ENCODE measurements at regions not wholly inside any gene's neighbourhood (a gene's known extent, or its start where the extent isn't known, plus 50 kb on each side); places are given as distances from the start of the nearest gene placed in this dataset.
A peak's percentile ranks its signal among the peaks of the same experiment; 100 is the strongest.

GRCh38 chr7:85489498-85489897 is 302.6 kb upstream of the SEMA3D start:
- no peaks in the 10 kb centered on the region for H3K4me1 Mint-ChIP-seq
- no peak overlapping the region for H3K27ac Mint-ChIP-seq

GRCh38 chr7:85488406-85488805 is 301.6 kb upstream of the SEMA3D start:
- Mint-ChIP-seq H3K9me3 (no peaks in the 10 kb centered on the region), H3K4me3 (no peak overlapping the region), H3K27me3 (no peaks in the 10 kb centered on the region), H3K36me3 (no peaks in the 10 kb centered on the region), H3K27ac (no peak overlapping the region), H3K4me1 (no peaks in the 10 kb centered on the region)
- ATAC-seq: no peak

More at GRCh38 chr7:85489498-85489897, 302.6 kb upstream of the SEMA3D start:
- Mint-ChIP-seq H3K27me3 (no peaks in the 10 kb centered on the region), H3K36me3 (no peaks in the 10 kb centered on the region), H3K9me3 (no peaks in the 10 kb centered on the region), H3K4me3 (no peak overlapping the region)
- no peak for ATAC-seq

- H3K4me1 Mint-ChIP-seq: no peaks in the 10 kb centered on the region
- no peaks in the 10 kb centered on the region for H3K27me3 Mint-ChIP-seq
- H3K9me3 Mint-ChIP-seq: no peaks in the 10 kb centered on the region
- no peak for ATAC-seq
- H3K27ac Mint-ChIP-seq: no peak overlapping the region
- no peak overlapping the region for H3K4me3 Mint-ChIP-seq
- H3K36me3 Mint-ChIP-seq: no peaks in the 10 kb centered on the region
Observed at GRCh38 chr7:85483177-85483576, 296.3 kb upstream of the SEMA3D start.

GRCh38 chr7:85480666-85481065 is 293.8 kb upstream of the SEMA3D start:
- ATAC-seq: no peak
- Mint-ChIP-seq H3K4me1 (no peaks in the 10 kb centered on the region), H3K36me3 (no peaks in the 10 kb centered on the region), H3K27ac (no peak overlapping the region), H3K27me3 (no peaks in the 10 kb centered on the region), H3K4me3 (no peak overlapping the region), H3K9me3 (no peaks in the 10 kb centered on the region)

- H3K27me3 Mint-ChIP-seq: no peaks in the 10 kb centered on the region
- no peaks in the 10 kb centered on the region for H3K36me3 Mint-ChIP-seq
- H3K27ac Mint-ChIP-seq: no peak overlapping the region
- no peaks in the 10 kb centered on the region for H3K4me1 Mint-ChIP-seq
- no peak for ATAC-seq
- H3K4me3 Mint-ChIP-seq: no peak overlapping the region
- no peaks in the 10 kb centered on the region for H3K9me3 Mint-ChIP-seq
Observed at GRCh38 chr7:85479918-85480643, 293.2 kb upstream of the SEMA3D start.

- Mint-ChIP-seq H3K36me3 (no peaks in the 10 kb centered on the region), H3K9me3 (no peaks in the 10 kb centered on the region), H3K4me1 (no peaks in the 10 kb centered on the region), H3K27ac (no peak overlapping the region), H3K4me3 (no peak overlapping the region), H3K27me3 (no peaks in the 10 kb centered on the region)
- ATAC-seq: no peak
Observed at GRCh38 chr7:85478530-85478929, 291.7 kb upstream of the SEMA3D start.

GRCh38 chr7:85475476-85475875 is 288.6 kb upstream of the SEMA3D start:
- ATAC-seq: no peak
- Mint-ChIP-seq H3K27ac (no peak overlapping the region), H3K9me3 (no peaks in the 10 kb centered on the region), H3K27me3 (no peaks in the 10 kb centered on the region), H3K4me3 (no peak overlapping the region), H3K4me1 (peaks cover 6% of the 10 kb centered on the region), H3K36me3 (no peaks in the 10 kb centered on the region)

GRCh38 chr7:85475071-85475470 is 288.2 kb upstream of the SEMA3D start:
- no peak overlapping the region for H3K27ac Mint-ChIP-seq
- no peak for ATAC-seq
- peaks cover 6% of the 10 kb centered on the region for H3K4me1 Mint-ChIP-seq
- H3K4me3 Mint-ChIP-seq: no peak overlapping the region
- no peaks in the 10 kb centered on the region for H3K36me3 Mint-ChIP-seq
- no peaks in the 10 kb centered on the region for H3K27me3 Mint-ChIP-seq
- no peaks in the 10 kb centered on the region for H3K9me3 Mint-ChIP-seq

- no peak for ATAC-seq
- Mint-ChIP-seq H3K36me3 (no peaks in the 10 kb centered on the region), H3K4me3 (no peak overlapping the region), H3K9me3 (no peaks in the 10 kb centered on the region), H3K27ac (no peak overlapping the region), H3K4me1 (peaks cover 6% of the 10 kb centered on the region), H3K27me3 (no peaks in the 10 kb centered on the region)
Observed at GRCh38 chr7:85474234-85474633, 287.4 kb upstream of the SEMA3D start.

GRCh38 chr7:85471740-85472139 is 284.9 kb upstream of the SEMA3D start:
- Mint-ChIP-seq H3K27ac (no peak overlapping the region), H3K27me3 (peaks cover 10% of the 10 kb centered on the region), H3K9me3 (no peaks in the 10 kb centered on the region), H3K4me3 (no peak overlapping the region), H3K4me1 (peaks cover 6% of the 10 kb centered on the region), H3K36me3 (no peaks in the 10 kb centered on the region)
- ATAC-seq: peak; percentile 70

- H3K4me3 Mint-ChIP-seq: no peak overlapping the region
- no peaks in the 10 kb centered on the region for H3K36me3 Mint-ChIP-seq
- peaks cover 6% of the 10 kb centered on the region for H3K4me1 Mint-ChIP-seq
- H3K27me3 Mint-ChIP-seq: peaks cover 10% of the 10 kb centered on the region
- no peaks in the 10 kb centered on the region for H3K9me3 Mint-ChIP-seq
- H3K27ac Mint-ChIP-seq: no peak overlapping the region
- no peak for ATAC-seq
Observed at GRCh38 chr7:85471307-85471706, 284.5 kb upstream of the SEMA3D start.

- Mint-ChIP-seq H3K27ac (no peak overlapping the region), H3K9me3 (no peaks in the 10 kb centered on the region), H3K27me3 (peaks cover 10% of the 10 kb centered on the region), H3K36me3 (no peaks in the 10 kb centered on the region), H3K4me3 (no peak overlapping the region), H3K4me1 (peaks cover 6% of the 10 kb centered on the region)
- ATAC-seq: no peak
Observed at GRCh38 chr7:85469446-85470010, 282.7 kb upstream of the SEMA3D start.

- Mint-ChIP-seq H3K4me3 (no peak overlapping the region), H3K9me3 (no peaks in the 10 kb centered on the region), H3K36me3 (no peaks in the 10 kb centered on the region), H3K27ac (no peak overlapping the region), H3K4me1 (no peaks in the 10 kb centered on the region), H3K27me3 (peaks cover 10% of the 10 kb centered on the region)
- ATAC-seq: no peak
Observed at GRCh38 chr7:85464042-85464651, 277.3 kb upstream of the SEMA3D start.

- H3K27ac Mint-ChIP-seq: no peak overlapping the region
- H3K9me3 Mint-ChIP-seq: no peaks in the 10 kb centered on the region
- no peaks in the 10 kb centered on the region for H3K4me1 Mint-ChIP-seq
- no peak for ATAC-seq
- no peak overlapping the region for H3K4me3 Mint-ChIP-seq
- peaks cover 5% of the 10 kb centered on the region for H3K27me3 Mint-ChIP-seq
- no peaks in the 10 kb centered on the region for H3K36me3 Mint-ChIP-seq
Observed at GRCh38 chr7:85462671-85463070, 275.8 kb upstream of the SEMA3D start.

GRCh38 chr7:85457911-85458310 is 271.1 kb upstream of the SEMA3D start:
- Mint-ChIP-seq H3K27ac (no peak overlapping the region), H3K4me3 (no peak overlapping the region), H3K36me3 (no peaks in the 10 kb centered on the region), H3K27me3 (no peaks in the 10 kb centered on the region), H3K9me3 (no peaks in the 10 kb centered on the region), H3K4me1 (no peaks in the 10 kb centered on the region)
- no peak for ATAC-seq

GRCh38 chr7:85456254-85456653 is 269.4 kb upstream of the SEMA3D start:
- H3K36me3 Mint-ChIP-seq: no peaks in the 10 kb centered on the region
- no peak overlapping the region for H3K27ac Mint-ChIP-seq
- H3K27me3 Mint-ChIP-seq: no peaks in the 10 kb centered on the region
- no peaks in the 10 kb centered on the region for H3K9me3 Mint-ChIP-seq
- ATAC-seq: no peak
- H3K4me3 Mint-ChIP-seq: no peak overlapping the region
- no peaks in the 10 kb centered on the region for H3K4me1 Mint-ChIP-seq

Data from stimulated activated memory B cell treated with anti-CD40 and anti-IgM and Interleukin-4, amounts not matched to agents 10 μg/mL and 1 μg/mL and 100 μg/mL, for 72 hours (primary cell).